GM18858 (cell line): ENCODE measurements at regions not wholly inside any gene's neighbourhood (a gene's known extent, or its start where the extent isn't known, plus 50 kb on each side); places are given as distances from the start of the nearest gene placed in this dataset.

Experiments used
- ATAC-seq: cut with Tn5 transposase; IDR thresholded peaks from one replicate; pipeline ENCODE4 v1.9.1; 2021; ENCODE audit not compliant: unreplicated experiment

- ATAC-seq, result no peak
Measured at GRCh38 chr11:27907530-27907929, 200.4 kb downstream of the KIF18A start.

- no peak for ATAC-seq
Measured at GRCh38 chr11:27907091-27907490, 200.9 kb downstream of the KIF18A start.

- no peak for ATAC-seq
Measured at GRCh38 chr11:27904358-27905055, 203.4 kb downstream of the KIF18A start.

- no peak for ATAC-seq
Measured at GRCh38 chr11:27902981-27903624, 202.8 kb upstream of the BDNF start.

- no peak for ATAC-seq
Measured at GRCh38 chr11:27898166-27898565, 197.9 kb upstream of the BDNF start.

- no peak for ATAC-seq
Measured at GRCh38 chr11:27896096-27896495, 195.8 kb upstream of the BDNF start.

- no peak for ATAC-seq
Measured at GRCh38 chr11:27894552-27894951, 194.3 kb upstream of the BDNF start.

- ATAC-seq, result no peak
Measured at GRCh38 chr11:27886857-27887256, 186.6 kb upstream of the BDNF start.

- ATAC-seq, result no peak
Measured at GRCh38 chr11:27882066-27882697, 181.9 kb upstream of the BDNF start.

- no peak for ATAC-seq
Measured at GRCh38 chr11:27875831-27876775, 175.8 kb upstream of the BDNF start.

GRCh38 chr11:27874998-27875830, 175.0 kb upstream of the BDNF start:
- no peak for ATAC-seq

GRCh38 chr11:27873664-27874063, 173.4 kb upstream of the BDNF start:
- no peak for ATAC-seq

- ATAC-seq, result no peak
Measured at GRCh38 chr11:27871056-27871455, 170.8 kb upstream of the BDNF start.

- no peak for ATAC-seq
Measured at GRCh38 chr11:27869701-27870100, 169.4 kb upstream of the BDNF start.

- ATAC-seq, result no peak
Measured at GRCh38 chr11:27868709-27869108, 168.5 kb upstream of the BDNF start.

GRCh38 chr11:27868226-27868625, 168.0 kb upstream of the BDNF start:
- no peak for ATAC-seq

GRCh38 chr11:27865105-27865504, 164.8 kb upstream of the BDNF start:
- no peak for ATAC-seq

GRCh38 chr11:27864611-27865010, 164.4 kb upstream of the BDNF start:
- no peak for ATAC-seq

GRCh38 chr11:27864091-27864491, 163.8 kb upstream of the BDNF start:
- ATAC-seq, result no peak

- no peak for ATAC-seq
Measured at GRCh38 chr11:27863637-27864036, 163.4 kb upstream of the BDNF start.
